ENCODE measurements at regions not wholly inside any gene's neighbourhood (a gene's known extent, or its start where the extent isn't known, plus 50 kb on each side); places are given as distances from the start of the nearest gene placed in this dataset.

DNA sequence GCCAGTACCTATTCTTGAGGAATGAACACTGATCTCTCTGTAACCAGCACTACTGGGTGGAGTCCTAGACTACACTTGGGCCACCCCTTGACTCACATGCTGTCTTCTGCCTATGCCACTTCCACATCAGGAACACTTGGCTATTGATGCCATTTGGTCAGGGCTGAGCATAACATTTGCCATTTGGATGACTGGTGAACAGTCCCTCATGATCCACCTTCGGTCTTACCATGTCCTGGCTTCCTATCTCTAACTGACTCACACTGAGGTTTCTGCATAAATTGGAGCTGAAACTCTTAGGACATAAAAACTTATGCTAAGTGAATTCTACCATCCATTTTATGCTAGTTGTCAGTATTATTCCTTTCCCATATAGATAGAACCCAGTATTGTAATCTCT lies 91.7 kb upstream of the PELI2 start:
- TF ChIP-seq, protein P1, sequence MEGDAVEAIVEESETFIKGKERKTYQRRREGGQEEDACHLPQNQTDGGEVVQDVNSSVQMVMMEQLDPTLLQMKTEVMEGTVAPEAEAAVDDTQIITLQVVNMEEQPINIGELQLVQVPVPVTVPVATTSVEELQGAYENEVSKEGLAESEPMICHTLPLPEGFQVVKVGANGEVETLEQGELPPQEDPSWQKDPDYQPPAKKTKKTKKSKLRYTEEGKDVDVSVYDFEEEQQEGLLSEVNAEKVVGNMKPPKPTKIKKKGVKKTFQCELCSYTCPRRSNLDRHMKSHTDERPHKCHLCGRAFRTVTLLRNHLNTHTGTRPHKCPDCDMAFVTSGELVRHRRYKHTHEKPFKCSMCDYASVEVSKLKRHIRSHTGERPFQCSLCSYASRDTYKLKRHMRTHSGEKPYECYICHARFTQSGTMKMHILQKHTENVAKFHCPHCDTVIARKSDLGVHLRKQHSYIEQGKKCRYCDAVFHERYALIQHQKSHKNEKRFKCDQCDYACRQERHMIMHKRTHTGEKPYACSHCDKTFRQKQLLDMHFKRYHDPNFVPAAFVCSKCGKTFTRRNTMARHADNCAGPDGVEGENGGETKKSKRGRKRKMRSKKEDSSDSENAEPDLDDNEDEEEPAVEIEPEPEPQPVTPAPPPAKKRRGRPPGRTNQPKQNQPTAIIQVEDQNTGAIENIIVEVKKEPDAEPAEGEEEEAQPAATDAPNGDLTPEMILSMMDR (IDR thresholded peaks at IDR 0.05) = no peak
- TF ChIP-seq POLR2A (IDR thresholded peaks at IDR 0.05) = no peak

Measured in adrenal gland (tissue), 5 donors.